ENCODE measurements at regions not wholly inside any gene's neighbourhood (a gene's known extent, or its start where the extent isn't known, plus 50 kb on each side); places are given as distances from the start of the nearest gene placed in this dataset.

DNA sequence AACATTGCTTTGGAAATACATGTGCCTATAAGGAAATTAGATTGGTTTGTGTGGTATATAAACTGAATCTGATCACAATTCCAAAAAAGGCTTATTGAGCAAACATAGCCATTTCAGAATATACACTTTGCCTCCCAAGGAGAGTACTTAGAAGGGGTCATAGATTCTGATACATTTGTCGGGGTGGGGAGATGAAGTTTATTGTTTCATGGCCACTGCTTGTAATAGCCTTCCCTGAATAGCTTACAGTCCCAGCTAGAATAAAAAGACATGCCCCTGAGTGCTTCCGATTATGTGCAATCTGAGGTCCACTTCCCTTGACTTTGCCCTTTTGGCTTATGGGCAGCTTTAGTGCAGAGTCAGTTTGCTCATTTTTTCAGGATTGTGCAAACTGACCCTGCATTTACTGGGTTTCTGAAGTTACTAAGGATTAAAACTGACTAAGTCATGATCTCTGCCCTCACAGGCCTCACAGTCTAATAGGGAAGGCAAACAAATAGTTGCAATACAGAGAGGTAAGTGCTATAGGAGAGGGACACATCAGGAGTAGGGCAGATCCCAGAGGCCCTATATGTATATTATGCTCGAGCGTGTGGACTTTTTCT lies 184.2 kb downstream of the BLID start (continued):
- TF ChIP-seq ZNF20 (CRISPR knock-in tag; IDR thresholded peaks at IDR 0.05) (no peak), NCOA5 (CRISPR knock-in tag; IDR thresholded peaks at IDR 0.05) (no peak), SP4 (CRISPR knock-in tag; IDR thresholded peaks at IDR 0.05) (no peak), CEBPG (CRISPR knock-in tag; IDR thresholded peaks at IDR 0.05) (peak; percentile 95), ZNF550 (CRISPR knock-in tag; IDR thresholded peaks at IDR 0.05; ENCODE audit: borderline replicate concordance) (no peak), ESRRA (CRISPR knock-in tag; IDR thresholded peaks at IDR 0.05; ENCODE audit: low read depth) (peak; percentile 83), KLF9 (CRISPR knock-in tag; IDR thresholded peaks at IDR 0.05; ENCODE audit: low read depth) (no peak), ZNF3 (CRISPR knock-in tag; IDR thresholded peaks at IDR 0.05) (peak; percentile 73; the same call in 1 of the 2 replicates), POLR2A (IDR thresholded peaks at IDR 0.05; ENCODE audit: insufficient read depth in 1 of 2, low read depth in 2 of 2, low read length in 2 of 2) (0 out of 4 replicates have a peak, but pooled peaks of 1 of the 2 experiments have one; percentile 13), ZFP91 (CRISPR knock-in tag; IDR thresholded peaks at IDR 0.05; ENCODE audit: borderline replicate concordance) (no peak), SNAPC2 (CRISPR knock-in tag; IDR thresholded peaks at IDR 0.05) (0 out of 2 replicates have a peak, but pooled peaks have one; percentile 63), HDAC2 (CRISPR knock-in tag; IDR thresholded peaks at IDR 0.05) (peak; percentile 97), ZNF646 (CRISPR knock-in tag; IDR thresholded peaks at IDR 0.05) (no peak)
- TF ChIP-seq, protein P1, sequence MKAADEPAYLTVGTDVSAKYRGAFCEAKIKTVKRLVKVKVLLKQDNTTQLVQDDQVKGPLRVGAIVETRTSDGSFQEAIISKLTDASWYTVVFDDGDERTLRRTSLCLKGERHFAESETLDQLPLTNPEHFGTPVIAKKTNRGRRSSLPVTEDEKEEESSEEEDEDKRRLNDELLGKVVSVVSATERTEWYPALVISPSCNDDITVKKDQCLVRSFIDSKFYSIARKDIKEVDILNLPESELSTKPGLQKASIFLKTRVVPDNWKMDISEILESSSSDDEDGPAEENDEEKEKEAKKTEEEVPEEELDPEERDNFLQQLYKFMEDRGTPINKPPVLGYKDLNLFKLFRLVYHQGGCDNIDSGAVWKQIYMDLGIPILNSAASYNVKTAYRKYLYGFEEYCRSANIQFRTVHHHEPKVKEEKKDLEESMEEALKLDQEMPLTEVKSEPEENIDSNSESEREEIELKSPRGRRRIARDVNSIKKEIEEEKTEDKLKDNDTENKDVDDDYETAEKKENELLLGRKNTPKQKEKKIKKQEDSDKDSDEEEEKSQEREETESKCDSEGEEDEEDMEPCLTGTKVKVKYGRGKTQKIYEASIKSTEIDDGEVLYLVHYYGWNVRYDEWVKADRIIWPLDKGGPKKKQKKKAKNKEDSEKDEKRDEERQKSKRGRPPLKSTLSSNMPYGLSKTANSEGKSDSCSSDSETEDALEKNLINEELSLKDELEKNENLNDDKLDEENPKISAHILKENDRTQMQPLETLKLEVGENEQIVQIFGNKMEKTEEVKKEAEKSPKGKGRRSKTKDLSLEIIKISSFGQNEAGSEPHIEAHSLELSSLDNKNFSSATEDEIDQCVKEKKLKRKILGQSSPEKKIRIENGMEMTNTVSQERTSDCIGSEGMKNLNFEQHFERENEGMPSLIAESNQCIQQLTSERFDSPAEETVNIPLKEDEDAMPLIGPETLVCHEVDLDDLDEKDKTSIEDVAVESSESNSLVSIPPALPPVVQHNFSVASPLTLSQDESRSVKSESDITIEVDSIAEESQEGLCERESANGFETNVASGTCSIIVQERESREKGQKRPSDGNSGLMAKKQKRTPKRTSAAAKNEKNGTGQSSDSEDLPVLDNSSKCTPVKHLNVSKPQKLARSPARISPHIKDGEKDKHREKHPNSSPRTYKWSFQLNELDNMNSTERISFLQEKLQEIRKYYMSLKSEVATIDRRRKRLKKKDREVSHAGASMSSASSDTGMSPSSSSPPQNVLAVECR (CRISPR knock-in tag; IDR thresholded peaks at IDR 0.05; ENCODE audit: borderline replicate concordance), result peak; percentile 39; the same call in 1 of the 2 replicates
- TF ChIP-seq, protein P2, sequence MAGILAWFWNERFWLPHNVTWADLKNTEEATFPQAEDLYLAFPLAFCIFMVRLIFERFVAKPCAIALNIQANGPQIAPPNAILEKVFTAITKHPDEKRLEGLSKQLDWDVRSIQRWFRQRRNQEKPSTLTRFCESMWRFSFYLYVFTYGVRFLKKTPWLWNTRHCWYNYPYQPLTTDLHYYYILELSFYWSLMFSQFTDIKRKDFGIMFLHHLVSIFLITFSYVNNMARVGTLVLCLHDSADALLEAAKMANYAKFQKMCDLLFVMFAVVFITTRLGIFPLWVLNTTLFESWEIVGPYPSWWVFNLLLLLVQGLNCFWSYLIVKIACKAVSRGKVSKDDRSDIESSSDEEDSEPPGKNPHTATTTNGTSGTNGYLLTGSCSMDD (CRISPR knock-in tag; IDR thresholded peaks at IDR 0.05), result no peak
- TF ChIP-seq, protein P3, sequence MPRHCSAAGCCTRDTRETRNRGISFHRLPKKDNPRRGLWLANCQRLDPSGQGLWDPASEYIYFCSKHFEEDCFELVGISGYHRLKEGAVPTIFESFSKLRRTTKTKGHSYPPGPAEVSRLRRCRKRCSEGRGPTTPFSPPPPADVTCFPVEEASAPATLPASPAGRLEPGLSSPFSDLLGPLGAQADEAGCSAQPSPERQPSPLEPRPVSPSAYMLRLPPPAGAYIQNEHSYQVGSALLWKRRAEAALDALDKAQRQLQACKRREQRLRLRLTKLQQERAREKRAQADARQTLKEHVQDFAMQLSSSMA (CRISPR knock-in tag; IDR thresholded peaks at IDR 0.05), result no peak

All from HepG2 (cell line).